Cardiac fibroblast (primary cell): ENCODE measurements at regions not wholly inside any gene's neighbourhood (a gene's known extent, or its start where the extent isn't known, plus 50 kb on each side); places are given as distances from the start of the nearest gene placed in this dataset.

ENCODE experiments used
- DNase-seq, 2 donors: peaks; one replicate each; pipeline versions ENCODE4 v3.0.0 to v3.0.0-alpha.2; 2010; ENCODE audit warnings: low read depth in 2 of 2
- H3K4me3 ChIP-seq, 2 donors: replicated peaks in 1 of 2; 1 replicate in 1 of 2; 2 replicates in 1 of 2; pipeline ENCODE4 v1.5.1; 2011; ENCODE audit warnings: low read depth in 2 of 2, low read length in 2 of 2, mild to moderate bottlenecking in 2 of 2, moderate library complexity in 1 of 2
- CTCF ChIP-seq: IDR thresholded peaks from one replicate; pipeline ENCODE4 v1.5.1; 2011; ENCODE audit warnings: low read depth, mild to moderate bottlenecking, low read length, inconsistent platforms

GRCh38 chr1:229124520-229125124 is 146.3 kb upstream of the RAB4A start:
- no peak for TF ChIP-seq CTCF
- no peak overlapping the region for H3K4me3 ChIP-seq
- no peak for DNase-seq

- TF ChIP-seq CTCF = no peak
- DNase-seq = peak; percentile 13 to 17
- H3K4me3 ChIP-seq = no peak overlapping the region
Observed at GRCh38 chr1:229127301-229127700, 143.6 kb upstream of the RAB4A start.

GRCh38 chr1:229128066-229128608 is 142.8 kb upstream of the RAB4A start:
- no peak for TF ChIP-seq CTCF
- DNase-seq = no peak

GRCh38 chr1:229129301-229130027 is 141.4 kb upstream of the RAB4A start:
- DNase-seq = no peak
- TF ChIP-seq CTCF = no peak
- H3K4me3 ChIP-seq = no peak overlapping the region

More at GRCh38 chr1:229128066-229128608, 142.8 kb upstream of the RAB4A start:
- no peak overlapping the region for H3K4me3 ChIP-seq

GRCh38 chr1:229130028-229130668 is 140.8 kb upstream of the RAB4A start:
- H3K4me3 ChIP-seq = no peak overlapping the region
- no peak for TF ChIP-seq CTCF
- DNase-seq = no peak

- no peak for TF ChIP-seq CTCF
- no peak overlapping the region for H3K4me3 ChIP-seq
- DNase-seq = no peak
Observed at GRCh38 chr1:229131243-229132105, 139.4 kb upstream of the RAB4A start.
